ENCODE measurements at regions not wholly inside any gene's neighbourhood (a gene's known extent, or its start where the extent isn't known, plus 50 kb on each side); places are given as distances from the start of the nearest gene placed in this dataset.
"Not testable (repeated sequence)": the region's sequence is repeated elsewhere in the genome, so short reads cannot be mapped to it uniquely, and the experiment has no call there.

GRCh38 chr1:98181036-98181764 lies 260.4 kb upstream of the DPYD start:
- DNase-seq = no peak

DNA sequence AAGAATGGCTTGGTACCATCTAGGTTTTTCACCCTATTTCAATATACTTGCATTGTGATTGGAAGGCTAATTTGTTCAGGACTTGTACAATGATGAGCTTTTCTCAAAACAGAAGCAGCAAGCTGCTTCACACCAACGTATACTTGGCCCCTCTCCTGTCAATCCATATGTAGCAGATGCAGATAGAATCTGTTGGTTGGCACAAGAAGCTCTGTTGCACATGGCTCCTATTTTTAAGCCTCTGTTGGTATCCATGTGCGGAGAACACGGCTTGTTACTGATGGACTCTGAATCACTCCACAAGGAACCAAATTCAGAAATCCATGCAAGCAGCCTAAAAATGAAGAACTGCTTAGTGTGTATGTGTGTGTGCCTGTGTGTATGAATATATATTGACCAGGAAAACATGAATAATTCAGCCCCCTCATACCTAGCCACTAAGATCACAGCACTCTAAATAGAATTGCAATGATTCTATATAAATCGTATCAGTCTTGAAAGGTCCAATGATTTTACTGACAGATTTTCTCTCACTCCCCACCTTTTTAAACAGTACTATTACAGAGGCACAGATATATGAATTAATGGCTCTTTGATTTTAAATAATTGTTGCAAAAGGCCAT lies 258.4 kb upstream of the DPYD start:
- no peak for DNase-seq

GRCh38 chr1:98177751-98178150 lies 256.9 kb upstream of the DPYD start:
- no peak for DNase-seq

DNA sequence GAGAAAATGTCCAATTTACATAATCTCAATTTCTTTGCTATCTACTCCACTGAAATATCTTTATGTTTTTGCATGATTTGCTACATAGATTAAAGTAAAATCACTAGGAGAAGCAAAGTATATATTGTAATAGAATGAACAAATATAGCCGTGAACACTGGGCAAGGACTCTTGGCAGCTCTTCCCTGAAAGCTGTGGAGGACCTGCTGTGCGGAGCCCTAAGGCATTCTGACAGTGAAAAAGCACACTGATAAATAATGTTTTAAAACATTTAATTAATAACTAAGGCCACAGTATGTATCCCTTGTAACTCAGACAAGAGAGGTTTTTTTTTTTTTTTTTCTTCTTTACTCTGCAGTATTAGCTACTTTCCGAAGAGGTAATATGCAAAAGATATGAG lies 256.1 kb upstream of the DPYD start:
- DNase-seq = no peak

GRCh38 chr1:98176414-98176813 lies 255.6 kb upstream of the DPYD start:
- no peak for DNase-seq

DNA sequence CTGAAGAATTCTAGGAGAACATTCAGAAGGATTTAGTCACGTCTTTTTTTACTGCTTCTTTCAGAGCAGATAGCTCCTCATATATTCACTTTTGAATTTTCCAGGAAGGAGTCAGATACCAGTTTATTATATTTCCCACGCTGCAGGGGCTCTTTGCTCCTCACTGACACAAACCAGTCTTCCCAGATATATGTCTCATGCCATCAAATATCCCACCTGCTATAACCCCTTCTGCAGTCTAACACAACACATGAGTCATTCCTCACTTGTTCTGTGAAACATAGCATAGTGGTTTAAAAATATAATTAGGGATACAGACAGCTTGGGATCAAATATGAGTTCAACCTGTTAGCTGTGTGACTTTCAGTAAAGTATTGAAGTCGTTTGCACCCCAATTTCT lies 251.7 kb upstream of the DPYD start:
- no peak for DNase-seq

GRCh38 chr1:98172022-98172421 lies 251.2 kb upstream of the DPYD start:
- no peak for DNase-seq

DNA sequence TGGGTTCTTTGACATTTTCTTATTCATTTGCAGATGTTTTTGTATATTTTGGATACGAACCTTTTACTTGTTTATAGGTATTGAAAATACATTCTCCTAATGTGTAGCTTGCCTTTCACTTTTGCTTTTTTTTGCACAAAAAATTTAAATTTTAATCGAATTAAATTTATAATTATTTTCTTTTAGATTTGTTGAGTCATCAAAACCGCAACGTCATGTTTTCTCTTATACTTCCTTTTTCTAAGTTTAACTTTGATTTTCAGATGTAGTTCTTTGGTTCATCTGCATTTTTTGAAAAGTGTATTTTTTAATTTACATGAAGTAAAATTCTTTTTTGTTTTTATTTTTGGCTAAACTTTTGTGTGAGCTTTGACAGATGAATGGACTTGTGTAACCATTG lies 243.7 kb upstream of the DPYD start:
- no peak for DNase-seq

- no peak for DNase-seq
These were observed 236.9 kb upstream of the DPYD start for GRCh38 chr1:98157524-98158313.

DNA sequence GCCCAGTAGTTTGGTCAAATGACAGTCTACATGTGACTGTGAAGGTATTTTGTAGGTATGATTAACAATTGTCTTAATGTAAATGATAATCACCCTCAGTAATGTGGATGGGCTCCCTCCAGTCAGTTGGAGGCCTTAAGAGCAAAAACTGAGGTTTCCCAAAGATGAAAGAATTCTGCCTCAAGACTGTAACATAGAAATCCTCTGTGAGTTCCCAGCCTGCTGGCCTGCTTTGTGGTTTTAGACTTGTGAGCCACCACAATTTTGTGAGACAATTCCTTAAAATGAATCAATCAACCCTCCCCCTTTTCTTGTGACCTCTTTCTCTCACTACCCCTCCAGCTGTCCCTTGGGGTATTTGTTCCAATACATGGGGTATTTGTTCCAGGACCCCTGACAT lies 226.4 kb upstream of the DPYD start:
- no peak for DNase-seq

GRCh38 chr1:98145655-98146054 lies 224.8 kb upstream of the DPYD start:
- DNase-seq = no peak

DNA sequence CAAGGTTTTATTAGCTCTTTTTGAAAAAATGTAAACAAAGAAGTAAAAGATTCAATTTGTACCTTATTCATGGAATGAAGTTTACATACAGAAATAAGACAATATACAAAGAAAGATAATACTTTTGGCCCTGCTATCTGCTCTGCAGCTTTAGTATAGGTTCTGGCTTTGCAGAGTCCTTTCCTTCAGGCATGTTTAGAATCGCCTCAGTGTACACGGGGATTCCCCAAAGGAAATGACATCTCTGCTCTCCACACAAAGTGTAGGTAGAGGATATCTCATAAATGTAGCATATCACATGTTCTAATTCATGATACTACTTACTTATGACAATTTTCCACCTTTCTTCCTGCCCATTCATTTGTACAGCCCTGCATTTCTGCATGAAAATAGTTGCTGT lies 222.6 kb upstream of the DPYD start:
- DNase-seq = no peak

DNA sequence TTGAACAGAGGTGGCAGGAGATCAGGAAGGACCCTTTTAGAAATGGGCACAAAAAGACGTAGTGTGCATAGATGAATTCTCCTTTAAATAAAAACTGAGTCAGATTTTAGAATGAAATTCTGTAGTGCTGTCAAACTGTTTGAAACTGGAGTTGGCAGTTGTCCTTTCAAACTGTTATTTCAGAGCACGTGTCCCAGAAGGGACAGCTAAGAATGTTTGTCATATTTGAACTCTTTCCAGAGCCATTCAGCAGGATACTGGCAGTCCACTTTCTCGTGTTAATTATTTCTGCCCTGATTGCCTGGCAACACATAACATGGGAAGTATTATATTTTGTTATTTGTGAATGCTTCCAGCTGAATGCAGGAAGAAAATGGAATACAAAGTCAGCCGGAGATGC lies 212.3 kb upstream of the DPYD start:
- no peak for DNase-seq

- DNase-seq = no peak
These were observed 209.6 kb upstream of the DPYD start for GRCh38 chr1:98130408-98130807.

DNA sequence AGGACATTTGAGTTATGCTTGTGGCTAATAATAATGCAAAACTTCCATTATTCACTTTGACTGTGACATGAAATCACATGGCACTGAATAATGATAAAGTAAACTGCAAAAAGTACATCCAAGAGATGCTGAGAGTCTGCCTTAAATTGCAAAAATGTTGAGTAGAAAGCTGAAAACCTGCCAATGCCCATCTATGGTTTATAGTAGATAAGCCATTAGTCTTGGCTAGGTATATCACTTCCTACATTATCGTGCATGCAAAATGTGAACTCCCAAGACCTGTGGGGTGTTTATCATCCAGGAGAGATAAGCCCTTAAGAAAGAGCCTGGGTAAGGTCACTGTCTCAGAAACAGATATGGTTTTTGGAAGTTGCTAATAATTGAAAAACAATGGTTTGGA lies 208.7 kb upstream of the DPYD start:
- no peak for DNase-seq

GRCh38 chr1:98126740-98127139 lies 205.9 kb upstream of the DPYD start:
- DNase-seq = no peak

- no peak for DNase-seq
These were observed 200.8 kb upstream of the DPYD start for GRCh38 chr1:98121646-98122045.

DNA sequence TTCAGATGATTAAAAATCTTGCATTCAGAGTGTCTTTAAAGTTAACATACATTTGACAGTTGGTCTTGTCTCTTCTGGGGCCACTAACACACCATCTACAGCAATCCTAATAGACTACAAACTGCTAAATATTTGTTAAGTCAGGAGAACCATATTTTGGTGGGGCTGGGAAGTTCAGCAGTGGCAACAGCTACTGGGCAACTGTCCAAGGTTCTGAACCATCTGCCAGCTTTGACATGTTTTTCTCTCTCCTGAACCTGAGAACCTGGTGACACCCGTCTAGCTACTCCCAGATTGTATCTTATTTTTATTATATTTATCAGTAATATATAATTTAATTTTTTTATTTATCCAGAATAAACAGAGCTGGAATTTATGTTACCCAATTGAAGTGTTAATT lies 199.0 kb upstream of the DPYD start:
- DNase-seq = no peak

GRCh38 chr1:98113811-98114210 lies 193.0 kb upstream of the DPYD start:
- no peak for DNase-seq

- DNase-seq = no peak
These were observed 191.8 kb upstream of the DPYD start for GRCh38 chr1:98112626-98113025.

DNA sequence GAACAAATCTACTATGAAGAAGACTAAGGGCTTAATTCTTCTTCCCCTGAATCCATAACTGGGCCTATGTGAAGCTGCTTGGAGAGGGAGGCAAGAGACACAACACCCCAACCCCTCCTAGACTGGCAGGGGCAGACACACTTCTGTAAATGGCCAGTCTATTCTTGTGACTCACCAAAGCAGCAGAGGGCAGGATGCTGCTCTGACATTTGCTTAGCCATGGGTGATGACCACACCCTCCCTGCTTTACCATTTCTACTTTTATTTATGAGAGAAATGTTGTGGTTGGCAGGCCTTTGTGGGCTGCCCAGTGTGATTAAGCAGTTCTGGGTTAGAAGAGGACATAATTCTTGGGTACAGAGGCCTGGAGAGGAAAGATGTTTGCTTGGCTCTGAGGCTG lies 189.8 kb upstream of the DPYD start:
- DNase-seq = no peak

GRCh38 chr1:98108378-98108777 lies 187.5 kb upstream of the DPYD start:
- DNase-seq = not testable (repeated sequence)

GRCh38 chr1:98107256-98107655 lies 186.4 kb upstream of the DPYD start:
- DNase-seq = no peak

- no peak for DNase-seq
These were observed 183.5 kb upstream of the DPYD start for GRCh38 chr1:98104289-98104688.

Measured in CD4-positive, alpha-beta T cell treated with Interleukin-17A for 4 hours (primary cell).